K562 (cell line): ENCODE measurements at regions not wholly inside any gene's neighbourhood (a gene's known extent, or its start where the extent isn't known, plus 50 kb on each side); places are given as distances from the start of the nearest gene placed in this dataset.
A peak's percentile ranks its signal among the peaks of the same experiment; 100 is the strongest.

ENCODE experiments used
- ATAC-seq: fragments of 200-7000 bp; cut with Tn5 transposase; 3 replicates; pipeline ENCODE4 v1.9.1; 2020; ENCODE audit warnings: moderate library complexity
- BruUV-seq: library from RNA; stranded (reverse); fragments of 400-500 nt; replicated peaks from 2 replicates; lab custom pipeline; 2021; lab: Mats Ljungman, UMichigan
- CTCF ChIA-PET: fragments of 300-600 bp; formaldehyde crosslinking; extraction: SDS; loops from one replicate; lab custom pipeline; 2021; ENCODE audit warnings: low intra/inter-chr PET ratio; lab: Yijun Ruan, JAX
- POLR2A ChIA-PET: fragments of 300-600, 350-650 bp; sonication (Branson Sonifier 250); formaldehyde crosslinking; extraction: SDS; loops from one replicate; lab custom pipeline; 2021; ENCODE audit warnings: antibody characterized with exemption, inconsistent platforms; lab: Yijun Ruan, JAX
- DNase-seq, 4 experiments: peaks; one replicate each; pipeline versions ENCODE4 v3.0.0 to v3.0.0-alpha.2; 2011 to 2018; ENCODE audit warnings: low spot score in 3 of 4, mixed read lengths in 3 of 4; ENCODE audit errors: extremely low read depth in 1 of 4
- FAIRE-seq: peaks from 2 replicates; lab custom pipeline; 2011; peaks lifted over from hg19 to GRCh38; lab: Jason Lieb, UNC
- H2AFZ ChIP-seq: 2 replicates; pipeline ENCODE4 v1.6.0; 2011; ENCODE audit warnings: low read depth, low read length, control low read depth, inconsistent platforms
- H3K27ac ChIP-seq: fragments of 200-600 bp; 3 replicates; pipeline ENCODE4 v1.8.0; 2011; ENCODE audit warnings: low read depth, mild to moderate bottlenecking, control low read depth, inconsistent platforms, low read length, moderate library complexity, mixed read lengths; ENCODE audit errors: extremely low read depth
- H3K27me3 ChIP-seq, 2 experiments: fragments of 300-600 bp in 1 of 2; 2 replicates in 1 of 2; 3 replicates in 1 of 2; pipeline versions ENCODE4 v1.6.0 to v1.8.0; 2011; ENCODE audit warnings: inconsistent platforms in 2 of 2, low read length in 2 of 2, mild to moderate bottlenecking in 1 of 2, mixed read lengths in 1 of 2, moderate library complexity in 1 of 2; ENCODE audit not compliant: control insufficient read depth in 2 of 2, insufficient read depth in 2 of 2
- H3K36me3 ChIP-seq: fragments of 300-600 bp; 3 replicates; pipeline ENCODE4 v1.8.0; 2011; ENCODE audit warnings: mild to moderate bottlenecking, low read length, inconsistent platforms; ENCODE audit not compliant: control insufficient read depth, insufficient read depth
- H3K4me1 ChIP-seq, 2 experiments: fragments of 200-600 bp in 1 of 2; replicated peaks in 1 of 2; 2 replicates in 1 of 2; 3 replicates in 1 of 2; pipeline versions ENCODE4 v1.5.1 to v1.8.0; 2011; ENCODE audit warnings: inconsistent platforms in 2 of 2, low read length in 2 of 2, mild to moderate bottlenecking in 1 of 2, mixed read lengths in 1 of 2, moderate library complexity in 1 of 2; ENCODE audit not compliant: control insufficient read depth in 2 of 2, insufficient read depth in 2 of 2
- H3K4me2 ChIP-seq: 2 replicates; pipeline ENCODE4 v1.6.1; 2011; ENCODE audit warnings: low read length, control low read depth, inconsistent platforms, mixed read lengths; ENCODE audit not compliant: insufficient read depth
- H3K4me3 ChIP-seq: fragments of 200-600 bp; sonication (generic), shearing (Covaris generic); 2 replicates; pipeline ENCODE4 v1.5.1; 2016; ENCODE audit warnings: control low read depth, inconsistent platforms
- H3K79me2 ChIP-seq: fragments of 200-600 bp; 3 replicates; pipeline ENCODE4 v1.8.0; 2011; ENCODE audit warnings: low read length, inconsistent platforms; ENCODE audit not compliant: control insufficient read depth, insufficient read depth
- H3K9ac ChIP-seq, 2 experiments: 2 replicates each; pipeline versions ENCODE4 v1.6.0 to v1.6.1; 2011; ENCODE audit warnings: low read depth in 2 of 2, low read length in 2 of 2, control low read depth in 1 of 2, inconsistent platforms in 1 of 2, mild to moderate bottlenecking in 1 of 2, mixed read lengths in 1 of 2; ENCODE audit not compliant: insufficient read depth in 1 of 2
- H3K9me1 ChIP-seq: one replicate; pipeline ENCODE4 v1.6.0; 2011; ENCODE audit warnings: inconsistent platforms, mild to moderate bottlenecking, low read length, moderate library complexity; ENCODE audit not compliant: control insufficient read depth, insufficient read depth
- H3K9me3 ChIP-seq: replicated peaks from 2 replicates; pipeline ENCODE4 v1.5.1; 2011; ENCODE audit warnings: low read depth, low read length, inconsistent platforms; ENCODE audit not compliant: control insufficient read depth, insufficient read depth
- H4K20me1 ChIP-seq: replicated peaks from 2 replicates; pipeline ENCODE4 v1.6.1; 2011; ENCODE audit warnings: low read length, inconsistent platforms, mixed read lengths; ENCODE audit not compliant: control insufficient read depth, insufficient read depth
- ARID3A ChIP-seq: IDR thresholded peaks from 2 replicates; pipeline ENCODE4 v1.6.1; 2012; ENCODE audit warnings: low read depth, low read length, improper control_type of control experiment, borderline replicate concordance
- CC2D1A ChIP-seq: fragments of 450-650 bp; IDR thresholded peaks from 2 replicates; pipeline ENCODE4 v1.6.1; 2017; ENCODE audit warnings: mild to moderate bottlenecking
- CEBPG ChIP-seq, 3 experiments: fragments of 200-800 bp in 1 of 3; sonication (Bioruptor generic) in 1 of 3; sonication (generic) in 1 of 3; formaldehyde crosslinking in 1 of 3; IDR thresholded peaks in 2 of 3; conservative IDR thresholded peaks in 1 of 3; 2 replicates each; pipeline versions ENCODE4 v1.6.1 to v1.8.0; 2016 to 2022; ENCODE audit warnings: missing compliant biosample characterization in 2 of 3, missing genetic modification characterization in 2 of 3, mild to moderate bottlenecking in 1 of 3, missing genetic modification reagents in 1 of 3
- CHD2 ChIP-seq: IDR thresholded peaks from 2 replicates; pipeline ENCODE4 v1.6.1; 2011; ENCODE audit warnings: low read depth, low read length
- COPS2 ChIP-seq: fragments of 450-650 bp; conservative IDR thresholded peaks from 2 replicates; pipeline ENCODE4 v1.6.1; 2016; ENCODE audit warnings: mild to moderate bottlenecking, moderate library complexity
- GMEB1 ChIP-seq: fragments of 250-450 bp; sonication (Bioruptor Pico); IDR thresholded peaks from 2 replicates; pipeline ENCODE4 v1.4.0; 2020; ENCODE audit warnings: mild to moderate bottlenecking
- NFIX ChIP-seq: fragments of 250-450 bp; sonication (Bioruptor Pico); IDR thresholded peaks from 2 replicates; pipeline ENCODE4 v1.4.0; 2020; ENCODE audit warnings: low read depth, mild to moderate bottlenecking, moderate library complexity
- SOX6 ChIP-seq: fragments of 450-650 bp; IDR thresholded peaks from 2 replicates; pipeline ENCODE4 v1.6.1; 2014; ENCODE audit warnings: mild to moderate bottlenecking
- SRSF9 ChIP-seq: fragments of 200-400 bp; formaldehyde crosslinking; IDR thresholded peaks from 2 replicates; pipeline ENCODE4 v1.6.1; 2017; ENCODE audit warnings: low read depth, low read length, borderline replicate concordance
- TFAM ChIP-seq: fragments of 250-450 bp; sonication (Bioruptor Pico); conservative IDR thresholded peaks from 2 replicates; pipeline ENCODE4 v1.5.0; 2021; ENCODE audit warnings: mild to moderate bottlenecking, moderate library complexity
- TSC22D4 ChIP-seq: fragments of 450-650 bp; IDR thresholded peaks from 2 replicates; pipeline ENCODE4 v1.6.1; 2016; ENCODE audit warnings: missing genetic modification characterization, missing biosample characterization, control low read depth
- ZNF316 ChIP-seq: fragments of 450-650 bp; IDR thresholded peaks from 2 replicates; pipeline ENCODE4 v1.6.1; 2016
- ZNF668 ChIP-seq: fragments of 250-450 bp; sonication (Bioruptor Pico); IDR thresholded peaks from 2 replicates; pipeline ENCODE4 v1.8.0; 2022; ENCODE audit warnings: mild to moderate bottlenecking, inconsistent platforms
- WGBS: fragments of 100-300 bp; shearing (Covaris generic); methylation state at CpG from one replicate; pipeline ENCODE4 v1.1.6; 2016; ENCODE audit warnings: low coverage, mixed read lengths; ENCODE audit not compliant: insufficient coverage; ENCODE audit errors: missing lambda C conversion rate; 5-methylcytosine and 5-hydroxymethylcytosine counted together
- in situ Hi-C: fragments of 300-500 bp; cut with MboI; formaldehyde crosslinking; loops from 4 replicates; pipeline ENCODE4 v1.15.0; 2018; ENCODE audit warnings: inconsistent platforms, mixed read lengths
- intact Hi-C: fragments of 100-400 bp; cut with micrococcal nuclease; formaldehyde crosslinking; loops from 2 replicates; pipeline ENCODE4 v1.14.2; 2022

GRCh38 chr4:123672987-123673386 is 276.4 kb downstream of the SPRY1 start:
- H3K4me3 ChIP-seq = no peak overlapping the region
- in situ Hi-C loops = no loop called here
- no peaks in the 10 kb centered on the region for H3K79me2 ChIP-seq
- no peak overlapping the region for H3K27ac ChIP-seq
- no peaks in the 10 kb centered on the region for H3K27me3 ChIP-seq
- no peak overlapping the region for H3K9ac ChIP-seq
- H4K20me1 ChIP-seq = no peaks in the 10 kb centered on the region
- WGBS = 2% methylated on average over 3 of the region's 3 CpGs
- H3K9me1 ChIP-seq = no peaks in the 10 kb centered on the region
- no peak for TF ChIP-seq TSC22D4 (tag)
- no peak for TF ChIP-seq TFAM (CRISPR knock-in tag)
- TF ChIP-seq COPS2 = no peak
- no peak for TF ChIP-seq CEBPG (CRISPR knock-in tag; IDR thresholded peaks at IDR 0.05)
- TF ChIP-seq CEBPG (tag; conservative IDR thresholded peaks at IDR 0.05 in 1 of 2, IDR thresholded peaks at IDR 0.05 in 1 of 2) = peak; percentile 15 to 60; a peak in 2 of 4 replicates
- intact Hi-C loops = loop anchor here (10.0 kb wide), 1 partner anchor 592 kb away; no protein-coding TSS in a partner anchor
- H3K4me2 ChIP-seq = no peak overlapping the region
- no peak overlapping the region for H2AFZ ChIP-seq
- ChIA-PET POLR2A (no interaction called here), CTCF (no interaction called here)
- BruUV-seq = no TSS peak
- FAIRE-seq (no peak), DNase-seq (no peak), ATAC-seq (no peak)
- H3K9me3 ChIP-seq = no peaks in the 10 kb centered on the region
- H3K4me1 ChIP-seq = no peaks in the 10 kb centered on the region
- no peaks in the 10 kb centered on the region for H3K36me3 ChIP-seq

GRCh38 chr4:123673971-123674370 is 277.4 kb downstream of the SPRY1 start:
- BruUV-seq = no TSS peak
- no peaks in the 10 kb centered on the region for H3K79me2 ChIP-seq
- TF ChIP-seq SRSF9 (no peak), ZNF316 (no peak), CC2D1A (no peak), ARID3A (no peak), SOX6 (no peak), NFIX (CRISPR knock-in tag) (no peak), ZNF668 (no peak), CHD2 (no peak), GMEB1 (CRISPR knock-in tag) (no peak)
- TF ChIP-seq, all 486 proteins: peak for 0
- ChIA-PET CTCF (no interaction called here), POLR2A (no interaction called here)
- Histone ChIP-seq H2AFZ (no peak overlapping the region), H3K4me3 (no peak overlapping the region), H3K9me3 (no peaks in the 10 kb centered on the region), H3K9me1 (no peaks in the 10 kb centered on the region), H3K36me3 (no peaks in the 10 kb centered on the region), H3K27me3 (no peaks in the 10 kb centered on the region), H4K20me1 (no peaks in the 10 kb centered on the region), H3K4me1 (no peaks in the 10 kb centered on the region), H3K4me2 (no peak overlapping the region), H3K9ac (no peak overlapping the region), H3K27ac (no peak overlapping the region)
- ATAC-seq (no peak), FAIRE-seq (no peak), DNase-seq (no peak)
- intact Hi-C loops = loop anchor here (10.0 kb wide), 1 partner anchor 591 kb away; no protein-coding TSS in a partner anchor
- 6% methylated on average over 2 of the region's 2 CpGs for WGBS
- in situ Hi-C loops = no loop called here
